ENCODE measurements at regions not wholly inside any gene's neighbourhood (a gene's known extent, or its start where the extent isn't known, plus 50 kb on each side); places are given as distances from the start of the nearest gene placed in this dataset.

- no peak for DNase-seq
Measured at GRCh38 chr6:41470331-41471063, 75.7 kb upstream of the FOXP4 start.

DNA sequence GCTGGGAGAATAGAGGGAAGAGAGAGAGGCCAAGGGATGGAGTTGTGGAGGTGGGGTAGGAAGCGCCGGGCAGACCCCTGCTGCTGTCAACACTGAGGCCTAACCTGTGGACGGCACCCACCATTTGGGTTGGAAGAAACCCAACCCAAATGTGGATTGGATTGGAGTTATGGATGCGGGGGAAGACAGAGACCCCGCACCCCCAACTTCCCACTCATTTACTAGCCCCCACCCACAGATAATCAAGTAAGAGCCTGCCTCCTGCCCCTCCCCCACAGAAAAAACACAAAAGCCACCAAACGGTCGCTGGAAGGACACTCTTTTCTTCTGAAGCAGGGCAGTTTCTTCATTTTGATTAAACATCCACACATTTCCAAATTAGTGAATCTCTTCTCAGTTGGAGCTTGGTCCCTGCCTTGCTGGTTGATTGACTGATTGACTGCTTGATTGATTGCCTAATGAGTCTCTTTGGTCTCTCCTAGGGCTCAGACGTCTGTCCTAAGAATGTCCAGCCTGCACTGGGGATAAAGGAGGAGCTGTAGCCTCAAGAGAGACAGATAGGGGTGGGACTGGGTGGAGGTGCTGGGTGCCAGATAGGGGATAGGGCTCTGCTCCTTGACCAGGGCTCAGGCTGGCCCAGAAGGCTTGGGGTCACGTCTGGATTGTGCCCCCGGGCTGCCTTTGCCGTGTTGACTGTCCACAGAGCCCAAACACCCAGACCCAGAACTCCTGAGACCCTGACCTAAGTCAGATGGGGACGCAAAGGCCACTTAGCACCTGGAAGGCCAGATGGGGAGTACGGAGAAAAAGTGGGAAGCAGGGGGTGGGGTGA is 74.9 kb upstream of the FOXP4 start:
- no peak for DNase-seq

GRCh38 chr6:41474213-41474933 is 71.8 kb upstream of the FOXP4 start:
- no peak for DNase-seq

- no peak for DNase-seq
Measured at GRCh38 chr6:41475164-41475563, 71.0 kb upstream of the FOXP4 start.

GRCh38 chr6:41475737-41476357 is 70.3 kb upstream of the FOXP4 start:
- no peak for DNase-seq

- no peak for DNase-seq
Measured at GRCh38 chr6:41476401-41476800, 69.8 kb upstream of the FOXP4 start.

- no peak for DNase-seq
Measured at GRCh38 chr6:41477572-41477971, 68.6 kb upstream of the FOXP4 start.

- DNase-seq, result no peak
Measured at GRCh38 chr6:41483943-41484342, 62.2 kb upstream of the FOXP4 start.

GRCh38 chr6:41487860-41488432 is 58.2 kb upstream of the FOXP4 start:
- DNase-seq, result no peak

DNA sequence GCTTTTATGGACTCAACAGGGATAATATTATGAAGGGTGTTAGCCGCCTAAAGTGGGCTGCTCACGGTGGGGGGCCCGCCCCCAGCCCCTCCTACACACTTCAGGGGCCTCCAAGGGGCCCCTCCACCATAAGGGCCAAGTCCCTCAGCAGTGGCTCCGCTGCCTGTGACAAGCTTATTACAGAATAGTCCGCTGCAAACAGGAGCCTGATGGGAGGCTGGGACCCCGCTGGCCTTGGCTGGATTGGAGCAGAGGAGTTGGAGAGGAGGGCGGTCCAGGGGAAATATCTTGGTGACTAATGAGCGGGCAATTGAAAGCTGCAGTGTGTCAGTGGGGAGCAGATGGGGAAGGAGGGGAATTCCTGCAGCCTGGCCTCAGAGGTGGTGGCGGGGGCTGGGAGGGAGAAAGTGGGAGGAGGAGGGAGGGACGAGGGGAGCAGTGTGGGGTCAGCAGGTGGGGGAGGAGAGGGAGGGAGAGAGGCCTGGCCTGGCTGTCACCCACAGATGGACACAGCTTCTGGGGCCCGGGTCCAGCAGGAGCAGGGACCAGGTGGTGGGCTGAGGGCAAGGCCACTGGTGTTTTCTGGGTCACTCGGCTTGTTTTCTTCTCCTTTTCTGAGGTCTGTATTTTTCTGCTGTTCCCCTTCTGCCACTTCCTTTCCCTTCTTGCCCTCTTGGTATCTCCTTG is 57.6 kb upstream of the FOXP4 start:
- DNase-seq, result no peak

GRCh38 chr6:41489120-41489851 is 56.9 kb upstream of the FOXP4 start:
- no peak for DNase-seq

GRCh38 chr6:41492261-41492891 is 53.8 kb upstream of the FOXP4 start:
- no peak for DNase-seq

- DNase-seq, result no peak
Measured at GRCh38 chr6:41494212-41495110, 51.7 kb upstream of the FOXP4 start.

Measured in renal pelvis (tissue), 1 donor.